KMS-11 (cell line): ENCODE measurements at regions not wholly inside any gene's neighbourhood (a gene's known extent, or its start where the extent isn't known, plus 50 kb on each side); places are given as distances from the start of the nearest gene placed in this dataset.

Experiments used
- H2AFZ ChIP-seq: fragments of 200-600 bp; sonication (generic); 2 replicates; pipeline ENCODE4 v1.6.1; 2016; ENCODE audit warnings: antibody characterized with exemption, mixed run types, low read depth
- H3K27ac ChIP-seq: fragments of 200-600 bp; sonication (generic); 2 replicates; pipeline ENCODE4 v1.6.1; 2016; ENCODE audit warnings: mild to moderate bottlenecking, mixed run types
- H3K27me3 ChIP-seq: fragments of 200-600 bp; sonication (generic); 2 replicates; pipeline ENCODE4 v1.6.1; 2017; ENCODE audit warnings: mild to moderate bottlenecking, low read depth, mixed run types, moderate library complexity; ENCODE audit not compliant: insufficient read depth
- H3K36me3 ChIP-seq: fragments of 200-600 bp; sonication (generic); 2 replicates; pipeline ENCODE4 v1.6.1; 2017; ENCODE audit warnings: mild to moderate bottlenecking, mixed run types; ENCODE audit not compliant: insufficient read depth
- H3K4me1 ChIP-seq: fragments of 200-600 bp; sonication (generic); 2 replicates; pipeline ENCODE4 v1.6.1; 2016; ENCODE audit warnings: mild to moderate bottlenecking, low read depth, mixed run types; ENCODE audit not compliant: poor library complexity, severe bottlenecking
- H3K4me2 ChIP-seq: fragments of 200-600 bp; sonication (generic); 2 replicates; pipeline ENCODE4 v1.7.0; 2016; ENCODE audit warnings: mild to moderate bottlenecking, mixed run types
- H3K4me3 ChIP-seq: fragments of 200-600 bp; sonication (generic); IDR thresholded peaks from 2 replicates; pipeline ENCODE4 v1.6.1; 2017; ENCODE audit warnings: low read depth, low read length, mixed read lengths; ENCODE audit not compliant: insufficient read depth
- H3K79me2 ChIP-seq: fragments of 200-600 bp; sonication (generic); 2 replicates; pipeline ENCODE4 v1.6.1; 2016; ENCODE audit warnings: low read depth, mixed run types; ENCODE audit not compliant: insufficient read depth
- H3K9ac ChIP-seq: fragments of 200-600 bp; sonication (generic); 2 replicates; pipeline ENCODE4 v1.6.1; 2016; ENCODE audit warnings: mild to moderate bottlenecking, mixed run types
- H4K20me1 ChIP-seq: fragments of 200-600 bp; sonication (generic); 2 replicates; pipeline ENCODE4 v1.6.1; 2016; ENCODE audit warnings: mild to moderate bottlenecking, mixed run types; ENCODE audit not compliant: insufficient read depth
- TF ChIP-seq, protein P1 (sequence below): fragments of 200-600 bp; sonication (generic); conservative IDR thresholded peaks from 2 replicates; pipeline ENCODE4 v1.6.1; 2017; ENCODE audit warnings: low read depth, mild to moderate bottlenecking, antibody characterized with exemption, low read length, moderate library complexity, mixed read lengths

DNA sequence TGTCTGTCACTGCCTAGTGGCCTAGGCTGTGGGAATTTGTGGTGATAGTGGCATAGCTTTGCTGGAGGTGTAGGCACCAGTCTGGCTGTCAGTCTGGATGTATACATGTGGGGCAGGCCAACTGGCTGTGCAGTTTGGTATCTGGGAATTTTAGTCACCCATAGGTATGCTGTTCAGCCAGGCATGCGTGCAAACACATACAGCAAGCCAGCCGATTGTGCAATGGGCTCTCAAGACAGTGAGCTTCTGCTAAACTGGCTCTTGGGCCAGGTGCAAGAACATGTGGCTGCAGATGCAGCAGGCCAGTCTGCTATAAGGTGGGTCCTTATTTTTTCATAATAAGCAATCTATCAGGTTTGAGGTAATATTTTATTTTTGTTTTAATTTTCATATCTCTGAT is 87.1 kb upstream of the PLSCR5 start:
- Histone ChIP-seq H3K79me2 (no peaks in the 10 kb centered on the region), H3K4me2 (no peak overlapping the region), H4K20me1 (no peaks in the 10 kb centered on the region), H3K4me3 (no peak overlapping the region), H3K36me3 (no peaks in the 10 kb centered on the region), H3K9ac (no peak overlapping the region), H3K4me1 (peaks cover 9% of the 10 kb centered on the region), H3K27ac (no peak overlapping the region), H3K27me3 (no peaks in the 10 kb centered on the region), H2AFZ (no peak overlapping the region)
- TF ChIP-seq, protein P1, sequence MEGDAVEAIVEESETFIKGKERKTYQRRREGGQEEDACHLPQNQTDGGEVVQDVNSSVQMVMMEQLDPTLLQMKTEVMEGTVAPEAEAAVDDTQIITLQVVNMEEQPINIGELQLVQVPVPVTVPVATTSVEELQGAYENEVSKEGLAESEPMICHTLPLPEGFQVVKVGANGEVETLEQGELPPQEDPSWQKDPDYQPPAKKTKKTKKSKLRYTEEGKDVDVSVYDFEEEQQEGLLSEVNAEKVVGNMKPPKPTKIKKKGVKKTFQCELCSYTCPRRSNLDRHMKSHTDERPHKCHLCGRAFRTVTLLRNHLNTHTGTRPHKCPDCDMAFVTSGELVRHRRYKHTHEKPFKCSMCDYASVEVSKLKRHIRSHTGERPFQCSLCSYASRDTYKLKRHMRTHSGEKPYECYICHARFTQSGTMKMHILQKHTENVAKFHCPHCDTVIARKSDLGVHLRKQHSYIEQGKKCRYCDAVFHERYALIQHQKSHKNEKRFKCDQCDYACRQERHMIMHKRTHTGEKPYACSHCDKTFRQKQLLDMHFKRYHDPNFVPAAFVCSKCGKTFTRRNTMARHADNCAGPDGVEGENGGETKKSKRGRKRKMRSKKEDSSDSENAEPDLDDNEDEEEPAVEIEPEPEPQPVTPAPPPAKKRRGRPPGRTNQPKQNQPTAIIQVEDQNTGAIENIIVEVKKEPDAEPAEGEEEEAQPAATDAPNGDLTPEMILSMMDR = no peak

DNA sequence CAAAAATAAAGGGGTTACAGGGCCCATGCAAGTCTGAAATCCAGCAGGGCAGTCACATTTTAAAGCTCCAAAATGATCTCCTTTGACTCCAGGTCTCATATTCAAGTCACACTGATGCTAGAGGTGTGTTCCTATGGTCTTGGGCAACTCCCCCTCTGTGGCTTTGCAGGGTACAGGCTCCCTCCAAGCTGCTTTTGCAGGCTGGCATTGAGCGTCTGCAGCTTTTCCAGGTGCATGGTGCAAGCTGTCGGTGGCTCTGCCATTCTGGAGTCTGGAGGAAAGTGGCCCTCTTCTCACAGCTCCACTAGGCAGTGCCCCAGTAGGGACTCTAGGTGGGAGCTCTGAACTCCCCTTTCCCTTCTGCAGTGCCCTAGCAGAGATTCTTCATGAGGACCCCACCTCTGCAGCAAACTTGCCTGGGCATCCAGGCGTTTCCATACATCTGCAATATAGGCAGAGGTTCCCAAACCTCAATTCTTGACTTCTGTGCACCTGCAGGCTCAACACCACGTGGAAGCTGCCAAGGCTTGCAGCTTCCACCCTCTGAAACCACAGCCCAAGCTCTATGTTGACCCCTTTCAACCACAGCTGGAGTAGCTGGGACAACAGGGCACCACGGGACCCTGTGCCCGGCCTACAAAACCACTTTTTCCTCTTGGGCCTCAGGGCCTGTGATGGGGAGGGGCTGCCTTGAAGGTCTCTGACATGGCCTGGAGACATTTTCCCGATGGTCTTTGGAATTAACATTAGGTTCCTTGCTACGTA is 80.1 kb upstream of the PLSCR5 start:
- Histone ChIP-seq H3K4me3 (no peak overlapping the region), H3K36me3 (no peaks in the 10 kb centered on the region), H4K20me1 (no peaks in the 10 kb centered on the region), H3K4me2 (peak overlapping the region; percentile 31; the same call in 1 of the 2 replicates), H3K27ac (peak overlapping the region; percentile 17; the same call in 1 of the 2 replicates), H3K27me3 (no peaks in the 10 kb centered on the region), H2AFZ (no peak overlapping the region; the same call in 1 of the 2 replicates), H3K79me2 (no peaks in the 10 kb centered on the region), H3K9ac (no peak overlapping the region), H3K4me1 (peaks cover 33% of the 10 kb centered on the region)
- TF ChIP-seq, protein P1 = no peak

DNA sequence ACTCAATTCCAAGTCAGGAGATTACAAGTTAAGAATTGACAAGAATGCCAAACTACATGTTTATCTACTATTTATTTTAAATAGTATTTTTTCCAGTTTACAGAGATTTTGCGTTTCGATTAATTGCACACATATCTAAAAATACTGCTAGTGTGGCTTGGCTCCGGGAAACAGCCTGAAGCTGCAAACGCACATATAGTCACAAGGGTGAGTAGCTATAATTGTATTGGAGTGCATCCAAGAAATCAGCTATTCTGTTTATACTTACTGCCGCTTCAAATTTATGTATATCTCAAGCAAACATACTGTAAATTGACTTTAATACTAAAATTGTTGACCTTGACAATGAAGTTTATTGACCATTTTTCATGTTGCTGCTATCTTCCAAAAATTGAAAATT is 77.0 kb upstream of the PLSCR5 start:
- Histone ChIP-seq H3K27ac (no peak overlapping the region), H3K4me1 (peaks cover 31% of the 10 kb centered on the region), H3K27me3 (no peaks in the 10 kb centered on the region), H3K4me2 (no peak overlapping the region), H4K20me1 (no peaks in the 10 kb centered on the region), H3K4me3 (no peak overlapping the region), H3K9ac (no peak overlapping the region), H3K36me3 (no peaks in the 10 kb centered on the region), H2AFZ (no peak overlapping the region), H3K79me2 (no peaks in the 10 kb centered on the region)
- TF ChIP-seq, protein P1 = no peak

DNA sequence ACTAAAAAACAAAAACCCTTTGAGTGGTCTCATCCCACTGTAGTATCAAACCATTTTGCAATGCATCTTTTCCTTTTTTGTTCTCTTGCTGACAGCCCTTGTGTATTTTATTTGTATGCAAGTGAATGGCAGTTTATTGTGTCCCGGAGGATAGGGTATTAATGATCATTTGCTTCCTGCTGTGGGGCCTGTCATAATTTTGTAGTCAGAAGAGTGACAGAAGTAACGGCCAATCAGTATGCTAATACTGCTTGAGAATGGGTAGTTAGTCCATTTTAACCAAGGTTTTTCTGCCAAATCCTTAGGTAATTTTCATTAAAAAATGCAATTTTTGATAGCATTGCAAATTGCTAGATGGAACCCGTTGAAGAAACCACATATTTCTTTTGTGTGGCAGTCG is 75.5 kb upstream of the PLSCR5 start:
- Histone ChIP-seq H3K79me2 (no peaks in the 10 kb centered on the region), H3K4me2 (no peak overlapping the region), H3K36me3 (no peaks in the 10 kb centered on the region), H2AFZ (no peak overlapping the region), H3K27ac (no peak overlapping the region), H3K4me1 (peaks cover 20% of the 10 kb centered on the region), H3K9ac (no peak overlapping the region), H4K20me1 (no peaks in the 10 kb centered on the region), H3K4me3 (no peak overlapping the region), H3K27me3 (no peaks in the 10 kb centered on the region)
- TF ChIP-seq, protein P1 = no peak
